Esophagus squamous epithelium (tissue), 4 donors: ENCODE measurements at regions not wholly inside any gene's neighbourhood (a gene's known extent, or its start where the extent isn't known, plus 50 kb on each side); places are given as distances from the start of the nearest gene placed in this dataset.

Experiments used
- CTCF ChIP-seq, 6 experiments: fragments of 450-650 bp in 4 of 6; fragments of 200-600 bp in 2 of 6; sonication (generic) in 2 of 6; IDR thresholded peaks; one replicate each; pipeline ENCODE4 v1.5.1; 2016 to 2019; ENCODE audit warnings: antibody characterized with exemption in 6 of 6, mild to moderate bottlenecking in 4 of 6, moderate library complexity in 4 of 6
- POLR2A ChIP-seq, 4 donors: fragments of 450-650 bp; IDR thresholded peaks; one replicate each; pipeline ENCODE4 v1.6.1; 2017; ENCODE audit warnings: antibody characterized with exemption in 4 of 4, mild to moderate bottlenecking in 4 of 4, moderate library complexity in 3 of 4

GRCh38 chr2:157980020-157980419 lies 103.9 kb upstream of the ACVR1 start:
- no peak for TF ChIP-seq POLR2A (IDR thresholded peaks at IDR 0.05)
- no peak for TF ChIP-seq CTCF (IDR thresholded peaks at IDR 0.05)
